Spleen (tissue), 11 donors: ENCODE measurements at regions not wholly inside any gene's neighbourhood (a gene's known extent, or its start where the extent isn't known, plus 50 kb on each side); places are given as distances from the start of the nearest gene placed in this dataset.

Experiments
- DNase-seq: peaks from one replicate; pipeline ENCODE4 v3.0.0-alpha.2; 2020
- H3K27ac ChIP-seq, 8 donors: fragments of 200-600 bp; sonication (generic) in 7 of 8; 1 replicate in 4 of 8; 2 replicates in 4 of 8; pipeline versions ENCODE4 v1.5.0 to v1.8.0; 2016 to 2021; ENCODE audit warnings: inconsistent platforms in 4 of 8, mild to moderate bottlenecking in 4 of 8, moderate library complexity in 1 of 8
- H3K27me3 ChIP-seq, 7 donors: fragments of 200-600 bp; sonication (generic) in 6 of 7; replicated peaks in 1 of 7; 1 replicate in 4 of 7; 2 replicates in 3 of 7; pipeline versions ENCODE4 v1.5.0 to v1.8.0; 2016 to 2021; ENCODE audit warnings: inconsistent platforms in 3 of 7, mild to moderate bottlenecking in 1 of 7
- H3K36me3 ChIP-seq, 6 donors: fragments of 200-600 bp; sonication (generic) in 5 of 6; 1 replicate in 4 of 6; 2 replicates in 2 of 6; pipeline versions ENCODE4 v1.5.0 to v1.8.0; 2016 to 2021; ENCODE audit warnings: inconsistent platforms in 2 of 6
- H3K4me1 ChIP-seq, 6 donors: fragments of 200-600 bp; sonication (generic) in 5 of 6; 1 replicate in 3 of 6; 2 replicates in 3 of 6; pipeline versions ENCODE4 v1.5.0 to v1.8.0; 2016 to 2021; ENCODE audit warnings: inconsistent platforms in 3 of 6
- H3K4me3 ChIP-seq, 8 donors: fragments of 200-600 bp; sonication (generic) in 7 of 8; 1 replicate in 4 of 8; 2 replicates in 4 of 8; pipeline versions ENCODE4 v1.5.0 to v1.8.0; 2016 to 2021; ENCODE audit warnings: inconsistent platforms in 4 of 8, mild to moderate bottlenecking in 4 of 8, moderate library complexity in 2 of 8
- H3K9me3 ChIP-seq, 8 donors: fragments of 200-600 bp; sonication (generic) in 7 of 8; 1 replicate in 4 of 8; 2 replicates in 4 of 8; pipeline versions ENCODE4 v1.5.0 to v1.8.0; 2016 to 2021; ENCODE audit warnings: inconsistent platforms in 4 of 8
- POLR2A ChIP-seq, 3 donors: fragments of 450-650 bp; IDR thresholded peaks; one replicate each; pipeline ENCODE4 v1.5.1; 2017; ENCODE audit warnings: antibody characterized with exemption in 3 of 3, mild to moderate bottlenecking in 1 of 3
- POLR2AphosphoS5 ChIP-seq, 3 donors: sonication (generic); formaldehyde crosslinking; IDR thresholded peaks; one replicate each; pipeline ENCODE4 v1.5.1; 2017; ENCODE audit warnings: antibody characterized with exemption in 3 of 3
- WGBS, 5 donors: extraction: QIAGEN DNeasy Blood & Tissue Kit in 3 of 5; methylation state at CpG; one replicate each; pipeline versions ENCODE4 v1.1.5 to v1.1.7; 2013 to 2018; 5-methylcytosine and 5-hydroxymethylcytosine counted together
- intact Hi-C: fragments of 100-400 bp; cut with DNase I; formaldehyde crosslinking; loops from one replicate; pipeline ENCODE4 v1.15.0; 2023; ENCODE audit warnings: low total_unique reads
- TF ChIP-seq, protein P1 (sequence below), 11 experiments: fragments of 200-600 bp in 7 of 11; fragments of 450-650 bp in 4 of 11; sonication (generic) in 4 of 11; IDR thresholded peaks in 8 of 11; conservative IDR thresholded peaks in 3 of 11; 1 replicate in 7 of 11; 2 replicates in 4 of 11; pipeline versions ENCODE4 v1.4.0 to v1.8.0; 2016 to 2021; ENCODE audit warnings: antibody characterized with exemption in 11 of 11, inconsistent platforms in 4 of 11, mild to moderate bottlenecking in 1 of 11
- donor health status: healthy with polysubstance abuse.
- donor health status: DM: no; HTN: no; CAD: no; lungs with moderate emphysema.
- donor health status: DM: no; HTN: no; CAD: no.
- donor health status: Bipolar disorder and iron deficiency.
- donor health status: healthy.
- donor health status: DM: no; HTN: no; CAD: no.
- donor health status: DM: yes; HTN: yes; CAD: no.

DNA sequence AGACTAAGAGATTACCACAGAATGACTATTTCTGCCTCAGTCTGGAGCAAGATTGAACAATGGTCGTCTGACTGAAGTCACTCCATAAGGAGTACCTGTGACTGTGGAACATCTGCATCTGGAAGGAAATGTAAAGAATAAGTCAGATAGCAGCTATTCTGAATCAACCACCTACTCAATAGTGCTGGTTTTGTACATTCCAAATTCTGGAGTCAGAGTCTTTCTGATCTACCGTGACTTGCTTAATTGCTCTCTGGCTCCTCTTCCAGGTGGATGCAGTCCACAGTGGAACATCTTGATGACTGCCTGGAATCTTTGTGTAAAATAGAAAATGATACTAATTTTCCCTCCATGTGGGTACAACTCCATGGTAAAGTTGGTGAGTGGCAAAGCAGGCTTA lies 156.3 kb upstream of the SEMA3C start:
- Histone ChIP-seq H3K27ac (no peak overlapping the region), H3K36me3 (no peaks in the 10 kb centered on the region), H3K27me3 (no peaks in the 10 kb centered on the region), H3K4me1 (no peaks in the 10 kb centered on the region), H3K9me3 (peaks cover 0 to 36% (median 19%) of the 10 kb centered on the region in 8 donors), H3K4me3 (no peak overlapping the region)
- TF ChIP-seq POLR2A (IDR thresholded peaks at IDR 0.05) (no peak), POLR2AphosphoS5 (IDR thresholded peaks at IDR 0.05) (no peak)
- TF ChIP-seq, protein P1, sequence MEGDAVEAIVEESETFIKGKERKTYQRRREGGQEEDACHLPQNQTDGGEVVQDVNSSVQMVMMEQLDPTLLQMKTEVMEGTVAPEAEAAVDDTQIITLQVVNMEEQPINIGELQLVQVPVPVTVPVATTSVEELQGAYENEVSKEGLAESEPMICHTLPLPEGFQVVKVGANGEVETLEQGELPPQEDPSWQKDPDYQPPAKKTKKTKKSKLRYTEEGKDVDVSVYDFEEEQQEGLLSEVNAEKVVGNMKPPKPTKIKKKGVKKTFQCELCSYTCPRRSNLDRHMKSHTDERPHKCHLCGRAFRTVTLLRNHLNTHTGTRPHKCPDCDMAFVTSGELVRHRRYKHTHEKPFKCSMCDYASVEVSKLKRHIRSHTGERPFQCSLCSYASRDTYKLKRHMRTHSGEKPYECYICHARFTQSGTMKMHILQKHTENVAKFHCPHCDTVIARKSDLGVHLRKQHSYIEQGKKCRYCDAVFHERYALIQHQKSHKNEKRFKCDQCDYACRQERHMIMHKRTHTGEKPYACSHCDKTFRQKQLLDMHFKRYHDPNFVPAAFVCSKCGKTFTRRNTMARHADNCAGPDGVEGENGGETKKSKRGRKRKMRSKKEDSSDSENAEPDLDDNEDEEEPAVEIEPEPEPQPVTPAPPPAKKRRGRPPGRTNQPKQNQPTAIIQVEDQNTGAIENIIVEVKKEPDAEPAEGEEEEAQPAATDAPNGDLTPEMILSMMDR (IDR thresholded peaks at IDR 0.05 in 8 of 11, conservative IDR thresholded peaks at IDR 0.05 in 3 of 11): no peak
- intact Hi-C loops: no loop called here
- WGBS, 5 donors: 81 to 93% (median 86%) methylated on average over 2 of the region's 2 CpGs
- DNase-seq: no peak

DNA sequence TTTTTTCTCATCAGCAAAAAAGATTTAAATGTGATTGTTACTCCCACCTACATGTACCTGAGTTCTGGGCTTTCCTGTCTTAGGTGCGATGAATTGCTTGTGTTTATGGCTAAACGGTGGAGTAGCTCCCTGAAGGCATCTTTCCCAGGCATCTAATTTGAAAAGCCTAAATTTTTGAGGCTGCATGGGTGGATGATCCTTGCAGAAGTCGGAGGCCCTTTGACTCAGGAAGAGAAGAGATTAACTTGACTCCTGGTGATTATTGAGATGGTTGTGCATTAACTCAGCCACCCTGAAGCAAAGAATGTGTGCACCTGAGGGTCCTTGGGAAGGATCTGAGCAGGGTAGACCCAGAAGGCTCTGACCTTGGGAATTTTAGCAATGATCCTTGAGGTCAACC lies 155.6 kb upstream of the SEMA3C start:
- Histone ChIP-seq H3K4me3 (no peak overlapping the region), H3K36me3 (no peaks in the 10 kb centered on the region), H3K9me3 (peaks cover 0 to 39% (median 19%) of the 10 kb centered on the region in 8 donors), H3K27ac (no peak overlapping the region), H3K4me1 (no peaks in the 10 kb centered on the region), H3K27me3 (no peaks in the 10 kb centered on the region)
- DNase-seq: no peak
- WGBS, 5 donors: 75 to 90% (median 80%) methylated on average over 3 of the region's 3 CpGs
- TF ChIP-seq, protein P1 (IDR thresholded peaks at IDR 0.05 in 8 of 11, conservative IDR thresholded peaks at IDR 0.05 in 3 of 11): no peak
- TF ChIP-seq POLR2A (IDR thresholded peaks at IDR 0.05) (no peak), POLR2AphosphoS5 (IDR thresholded peaks at IDR 0.05) (no peak)
- intact Hi-C loops: no loop called here

DNA sequence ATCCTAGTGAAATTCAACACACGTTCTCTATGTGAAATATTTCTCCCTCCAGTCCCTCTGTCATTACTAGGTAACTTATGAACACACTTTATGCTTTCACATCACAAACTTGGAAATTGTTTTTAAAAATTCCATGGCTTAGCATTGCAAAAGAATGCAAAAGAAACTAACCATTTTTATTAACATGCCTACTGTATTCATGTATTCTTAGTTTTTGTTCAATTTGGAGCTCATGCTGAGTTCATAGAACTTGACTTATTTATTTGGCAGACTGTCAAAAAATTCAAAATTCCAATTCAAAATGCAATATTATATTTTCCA lies 155.0 kb upstream of the SEMA3C start:
- no peaks in the 10 kb centered on the region for H3K36me3 ChIP-seq
- WGBS, 5 donors: 64 to 83% (median 80%) methylated on average over 1 of the region's 1 CpG
- no peak for DNase-seq
- H3K27ac ChIP-seq: no peak overlapping the region
- no peaks in the 10 kb centered on the region for H3K27me3 ChIP-seq
- TF ChIP-seq, protein P1 (IDR thresholded peaks at IDR 0.05 in 8 of 11, conservative IDR thresholded peaks at IDR 0.05 in 3 of 11): no peak
- no peak for TF ChIP-seq POLR2AphosphoS5 (IDR thresholded peaks at IDR 0.05)
- TF ChIP-seq POLR2A (IDR thresholded peaks at IDR 0.05): no peak
- H3K4me3 ChIP-seq: no peak overlapping the region
- H3K4me1 ChIP-seq: no peaks in the 10 kb centered on the region
- intact Hi-C loops: no loop called here
- H3K9me3 ChIP-seq: peaks cover 0 to 39% (median 19%) of the 10 kb centered on the region in 8 donors

DNA sequence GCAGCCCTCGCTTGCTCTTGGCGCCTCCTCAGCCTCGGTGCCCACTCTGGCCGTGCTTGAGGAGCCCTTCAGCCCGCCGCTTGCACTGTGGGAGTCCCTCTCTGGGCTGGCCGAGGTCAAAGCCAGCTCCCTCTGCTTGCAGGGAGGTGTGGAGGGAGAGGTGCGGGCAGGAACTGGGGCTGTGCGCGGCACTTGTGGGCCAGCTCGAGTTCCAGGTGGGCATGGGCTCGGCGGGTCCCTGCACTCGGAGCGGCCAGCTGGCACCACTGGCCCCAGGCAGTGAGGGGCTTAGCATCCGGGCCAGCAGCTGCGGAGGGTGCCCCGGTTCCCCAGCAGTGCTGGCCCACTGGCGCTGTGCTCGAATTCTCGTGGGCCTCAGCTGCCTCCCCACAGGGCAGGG lies 152.1 kb upstream of the SEMA3C start:
- 85 to 97% (median 89%) methylated on average over 13 to 21 of the region's 21 CpGs for WGBS, 5 donors
- Histone ChIP-seq H3K9me3 (peaks cover 0 to 28% (median 7%) of the 10 kb centered on the region in 8 donors), H3K27ac (no peak overlapping the region), H3K4me3 (no peak overlapping the region), H3K27me3 (no peaks in the 10 kb centered on the region), H3K4me1 (no peaks in the 10 kb centered on the region), H3K36me3 (no peaks in the 10 kb centered on the region)
- intact Hi-C loops: no loop called here
- no peak for DNase-seq
- TF ChIP-seq, protein P1 (IDR thresholded peaks at IDR 0.05 in 8 of 11, conservative IDR thresholded peaks at IDR 0.05 in 3 of 11): no peak
- TF ChIP-seq POLR2AphosphoS5 (IDR thresholded peaks at IDR 0.05) (no peak), POLR2A (IDR thresholded peaks at IDR 0.05) (no peak)
